ENCODE measurements at regions not wholly inside any gene's neighbourhood (a gene's known extent, or its start where the extent isn't known, plus 50 kb on each side); places are given as distances from the start of the nearest gene placed in this dataset.
A peak's percentile ranks its signal among the peaks of the same experiment; 100 is the strongest.
"Not testable (repeated sequence)": the region's sequence is repeated elsewhere in the genome, so short reads cannot be mapped to it uniquely, and the experiment has no call there.

DNA sequence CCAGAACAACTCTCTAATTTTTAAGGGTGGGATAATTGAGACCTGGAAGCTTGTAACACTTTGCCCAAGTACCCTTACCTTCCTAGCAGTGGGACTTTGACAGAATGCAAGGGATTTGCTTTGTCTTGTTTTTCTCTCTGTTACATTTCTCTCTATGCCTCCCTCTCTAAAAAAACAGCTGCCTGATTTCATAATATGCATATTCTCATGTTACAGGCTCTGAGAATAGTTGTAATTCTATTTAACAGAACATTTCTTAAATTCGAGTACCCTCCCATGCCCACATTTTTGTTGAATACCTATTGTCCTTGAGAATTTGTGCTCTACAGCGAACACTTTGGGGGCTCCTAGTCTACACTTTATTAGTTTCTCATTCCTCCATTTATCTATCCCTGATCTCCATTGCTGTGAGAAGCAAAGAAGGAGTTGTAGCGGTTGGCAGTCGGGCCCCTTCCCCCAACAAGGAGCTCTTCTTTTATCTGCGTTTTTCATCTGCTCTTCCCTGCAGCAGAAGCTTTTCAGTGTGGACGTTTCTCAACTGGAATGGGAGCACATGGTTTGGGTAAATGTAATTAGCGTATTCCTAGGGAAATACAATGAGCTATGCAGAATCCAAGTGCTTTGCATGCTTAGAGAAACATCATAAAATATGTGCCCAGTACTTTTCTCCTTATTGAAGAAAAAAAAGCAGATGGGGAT, 117.7 kb upstream of the CCDC90B start:
- DNase-seq: no peak

DNA sequence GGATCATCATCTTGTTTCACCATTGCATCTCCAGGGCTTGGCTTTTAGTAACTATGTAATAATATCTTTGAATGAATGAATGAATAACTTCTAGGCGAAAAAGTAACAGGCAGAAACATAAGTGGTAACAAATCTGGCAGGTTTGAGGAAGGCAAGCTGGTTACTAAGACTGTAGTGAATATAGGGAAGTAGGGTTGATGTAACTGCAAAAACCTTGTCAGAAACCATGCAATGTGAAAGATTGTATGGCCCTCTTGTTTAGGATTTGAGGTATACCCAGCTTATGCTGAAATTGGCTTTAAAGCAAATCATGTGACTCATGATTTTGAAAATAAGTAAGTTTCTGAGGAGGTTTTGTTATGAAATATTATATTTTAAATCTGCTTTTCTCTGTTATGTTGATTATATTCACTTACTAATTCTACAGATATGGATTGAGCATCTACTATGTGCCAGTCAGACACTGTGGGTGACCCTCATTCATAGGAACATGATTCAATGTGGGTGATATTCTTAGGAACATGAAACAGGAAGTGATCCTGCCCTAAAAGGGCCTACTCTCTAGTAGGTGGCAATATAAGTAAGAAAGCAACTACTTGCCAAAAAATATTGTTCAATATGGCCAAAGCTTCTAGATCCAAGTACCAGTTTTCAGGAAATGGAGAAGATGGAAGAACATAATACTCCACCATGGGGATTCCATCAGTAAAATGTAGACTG, 115.5 kb upstream of the CCDC90B start:
- no peak for DNase-seq

DNA sequence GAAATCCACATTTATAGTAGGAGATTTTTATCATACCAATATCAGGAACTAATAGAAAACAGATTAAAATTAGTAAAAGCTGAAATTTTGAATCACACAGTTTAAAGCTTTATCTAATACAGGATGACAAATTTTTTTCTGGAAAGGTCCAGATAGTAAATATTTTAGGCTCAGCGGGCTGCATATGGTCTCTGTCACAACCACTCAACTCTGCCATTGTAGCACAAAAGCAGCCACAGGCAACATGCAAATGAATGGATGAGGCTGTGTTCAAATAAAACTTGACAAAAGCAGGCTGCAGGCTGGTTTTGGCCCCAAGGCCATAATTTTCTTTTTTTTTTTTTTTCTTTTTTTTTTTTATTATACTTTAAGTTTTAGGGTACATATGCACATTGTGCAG, 108.2 kb upstream of the CCDC90B start:
- DNase-seq: no peak

DNA sequence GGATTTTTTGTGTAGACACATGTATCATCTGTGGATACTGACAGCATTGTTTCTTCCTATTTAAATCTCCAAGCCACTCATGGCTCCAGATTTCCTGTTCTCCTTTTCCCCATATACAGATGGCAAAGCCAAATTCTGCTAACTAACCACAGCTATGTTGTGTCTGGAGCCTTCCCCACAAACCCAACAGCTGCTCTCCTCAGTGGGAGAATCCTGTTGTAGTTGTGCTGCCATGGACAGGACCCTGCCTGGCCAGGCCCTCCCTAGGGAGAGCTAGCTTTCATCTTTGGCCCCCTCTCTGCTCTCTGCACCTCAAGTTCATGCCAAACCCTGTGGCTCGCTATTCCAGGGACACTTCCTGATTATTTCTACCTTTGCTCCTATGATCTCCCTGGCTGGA, 106.4 kb upstream of the CCDC90B start:
- no peak for DNase-seq

DNA sequence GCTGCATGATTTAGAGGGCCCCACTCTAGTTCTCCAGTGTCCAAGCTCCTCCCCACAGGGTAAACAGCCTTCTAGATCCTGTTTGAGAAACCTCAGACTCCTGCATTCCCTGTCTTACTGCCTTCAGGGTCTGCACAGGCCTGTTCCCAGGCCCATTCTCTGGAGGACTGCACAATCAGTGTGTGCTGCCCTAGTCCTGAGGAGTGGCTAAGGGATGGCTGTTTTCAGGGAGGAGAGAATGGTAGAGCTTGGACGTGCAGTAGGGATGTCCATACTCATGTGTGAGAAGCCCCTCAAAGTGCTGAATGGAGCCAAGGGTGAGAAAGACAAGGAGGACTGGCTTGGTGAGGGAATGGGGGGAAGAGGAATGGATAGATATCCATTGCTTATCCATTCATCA, 103.8 kb upstream of the CCDC90B start:
- DNase-seq: no peak

DNA sequence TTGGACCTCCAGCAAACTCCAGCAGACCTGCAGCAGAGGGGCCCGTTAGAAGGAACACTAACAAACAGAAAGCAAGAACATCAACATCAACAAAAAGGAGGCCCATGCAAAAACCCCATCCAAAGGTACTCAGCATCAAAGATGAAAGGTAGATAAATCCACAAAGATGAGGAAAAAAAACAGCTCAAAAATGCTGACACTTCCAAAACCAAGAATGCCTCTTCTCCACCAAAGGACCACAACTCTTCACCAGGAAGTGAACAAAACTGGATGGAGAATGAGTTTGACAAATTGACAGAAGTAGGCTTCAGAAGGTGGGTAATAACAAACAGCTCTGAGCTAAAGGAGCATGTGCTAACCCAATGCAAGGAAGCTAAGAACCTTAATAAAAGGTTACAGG, 97.7 kb upstream of the CCDC90B start:
- DNase-seq: not testable (repeated sequence)

DNA sequence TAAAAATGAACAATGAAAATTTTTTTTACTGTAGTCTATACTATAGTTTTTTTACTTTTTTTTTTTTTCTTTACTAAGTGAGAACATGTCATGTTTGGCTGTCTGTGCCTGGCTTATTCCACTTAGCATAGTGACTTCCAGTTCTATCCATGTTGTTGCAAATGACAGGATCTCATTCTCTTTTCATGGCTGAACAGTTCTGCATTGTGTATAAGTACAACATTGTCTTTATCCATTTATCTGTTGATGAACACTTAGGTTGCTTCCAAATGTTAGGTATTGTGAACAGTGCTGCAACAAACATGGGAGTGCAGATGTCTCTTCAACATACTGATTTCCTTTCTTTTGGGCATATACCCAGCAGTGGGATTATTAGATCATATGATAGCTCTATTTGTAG, 88.1 kb upstream of the CCDC90B start:
- no peak for DNase-seq

DNA sequence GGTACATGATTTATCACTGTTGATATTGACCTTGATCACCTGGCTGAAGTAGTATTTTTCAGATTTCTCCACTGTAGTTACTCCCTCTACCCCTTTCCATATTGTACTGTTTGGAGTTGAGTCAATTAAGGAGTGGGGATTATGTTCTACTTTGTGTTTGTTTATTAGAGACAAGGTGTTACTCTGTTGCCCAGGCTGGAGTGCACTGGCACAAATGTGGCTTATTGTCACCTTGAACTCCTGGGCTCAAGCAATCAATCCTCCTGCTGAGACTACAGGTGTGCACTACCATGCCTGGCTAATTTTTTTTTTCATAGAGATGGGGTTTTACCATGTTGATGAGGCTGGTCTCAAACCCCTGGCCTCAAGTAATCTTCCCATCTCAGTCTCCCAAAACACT, 85.3 kb upstream of the CCDC90B start:
- DNase-seq: no peak

DNA sequence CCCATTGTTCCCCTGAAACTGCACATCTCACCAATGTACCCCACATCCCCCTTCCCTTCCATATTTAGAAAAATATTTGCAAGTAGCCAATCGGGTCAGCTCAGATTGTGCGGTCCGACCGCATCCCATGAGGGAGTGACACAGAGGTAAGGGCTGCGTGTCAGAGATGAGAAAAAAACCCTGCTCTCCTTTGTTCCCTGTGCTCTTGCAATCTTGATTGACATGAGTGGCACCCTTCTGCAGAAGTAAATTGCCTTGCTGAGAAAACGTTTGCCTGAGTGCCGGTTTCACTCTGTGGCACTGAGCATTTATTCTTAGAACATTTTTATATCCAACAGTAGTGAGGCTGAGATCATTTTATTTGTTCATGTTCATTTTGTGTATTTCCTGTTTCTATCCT, 81.6 kb upstream of the CCDC90B start:
- no peak for DNase-seq

DNA sequence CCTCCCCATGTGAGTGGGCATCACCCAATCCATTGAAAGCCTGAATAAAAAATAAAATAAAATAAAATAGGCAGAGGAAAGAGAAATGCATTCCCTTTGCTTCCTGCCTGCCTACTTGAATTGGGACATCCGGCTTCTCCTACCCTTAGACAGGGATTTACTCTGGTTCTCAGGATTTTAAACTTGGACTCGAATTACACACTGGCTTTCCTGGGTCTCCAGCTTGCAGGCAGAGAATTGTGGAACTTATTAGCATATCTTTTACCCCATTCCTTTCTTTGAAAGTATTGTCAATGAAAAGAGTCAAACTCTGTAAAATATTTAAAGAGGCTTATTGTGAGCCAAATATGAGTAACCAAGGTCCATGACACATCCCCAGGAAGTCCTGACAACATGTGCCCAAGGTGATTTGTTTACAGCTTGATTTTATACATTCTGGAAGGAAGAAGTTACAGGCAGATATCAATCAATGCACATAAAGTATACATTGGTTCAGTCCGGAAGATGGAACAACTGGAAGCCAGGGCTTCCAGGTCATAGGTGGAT, 78.4 kb upstream of the CCDC90B start:
- DNase-seq: no peak

DNA sequence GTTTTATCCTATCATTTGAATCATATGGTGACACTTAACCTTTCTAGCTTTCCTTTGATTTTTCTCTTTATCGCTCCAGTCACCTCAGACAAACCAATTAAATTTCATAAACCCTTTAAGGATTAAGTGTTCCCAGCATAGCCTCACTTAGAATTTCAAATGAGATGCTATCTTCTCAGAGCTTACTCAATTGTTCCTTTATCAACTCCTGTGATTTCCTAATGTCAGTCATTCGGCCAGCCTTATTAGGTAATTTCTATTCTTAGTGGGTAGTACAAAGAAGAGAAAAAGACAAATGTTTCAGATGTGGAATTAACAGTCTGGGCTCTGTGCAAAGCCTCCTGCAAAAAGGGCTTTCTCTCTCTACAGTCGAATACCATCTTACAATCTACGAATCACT, 77.1 kb upstream of the CCDC90B start:
- DNase-seq: no peak

DNA sequence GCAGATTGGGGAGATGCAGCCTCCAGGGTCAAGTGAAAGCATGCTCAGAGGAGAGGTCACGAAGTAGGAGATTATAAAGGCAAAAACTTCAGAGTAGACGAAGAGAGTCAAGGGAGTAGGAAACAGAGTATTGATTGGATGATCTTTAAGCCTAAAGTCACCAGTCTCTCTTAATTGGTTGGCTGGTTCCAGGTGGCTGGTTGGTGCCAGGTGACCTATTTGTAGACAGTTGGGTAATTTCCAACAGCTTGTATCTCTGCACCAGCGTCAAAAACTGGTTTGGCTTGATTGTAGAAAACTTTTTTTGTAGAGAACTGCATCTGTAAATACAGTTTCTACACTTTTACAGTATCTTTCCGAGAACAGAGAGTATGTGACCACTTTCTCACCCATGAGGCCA, 75.7 kb upstream of the CCDC90B start:
- DNase-seq: no peak

DNA sequence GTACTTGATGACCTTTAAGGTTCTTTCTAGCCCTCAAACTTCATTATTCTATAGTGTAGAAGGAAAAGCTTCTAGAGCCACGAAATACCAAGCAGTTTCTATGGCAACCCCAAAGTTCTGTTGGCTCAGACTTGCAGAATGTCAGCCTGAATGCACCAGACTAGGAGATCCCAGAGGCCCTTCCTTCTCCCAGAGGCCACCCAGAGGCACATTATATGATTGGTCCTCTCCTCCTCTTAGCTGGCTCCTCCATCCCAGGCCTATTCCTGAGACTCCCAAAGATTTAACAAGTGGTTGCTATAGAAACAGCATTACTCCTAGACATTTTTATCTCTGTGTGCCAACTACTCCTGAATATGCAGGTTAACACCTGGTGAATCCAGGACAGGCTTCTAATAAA, 69.2 kb upstream of the CCDC90B start:
- no peak for DNase-seq

DNA sequence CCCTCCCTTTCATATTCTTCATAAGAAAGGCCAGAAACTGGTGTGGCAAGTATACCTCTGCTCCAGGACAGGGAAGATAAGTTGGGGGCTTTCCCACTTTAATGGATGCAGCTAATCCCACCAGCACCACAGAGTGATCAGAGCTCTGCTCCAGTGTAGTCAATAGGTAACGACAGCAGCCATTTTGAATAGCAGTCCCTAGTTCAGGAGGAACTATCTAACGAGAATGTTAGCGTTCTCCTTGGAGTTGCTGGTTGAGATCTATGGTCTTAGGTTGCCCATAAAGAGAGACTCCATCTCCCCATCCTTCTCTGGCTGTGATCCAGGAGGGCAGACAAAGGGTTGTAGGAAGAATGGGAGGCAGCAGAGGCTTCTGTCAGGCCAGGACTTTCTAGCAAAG, 64.0 kb upstream of the CCDC90B start:
- DNase-seq: no peak

DNA sequence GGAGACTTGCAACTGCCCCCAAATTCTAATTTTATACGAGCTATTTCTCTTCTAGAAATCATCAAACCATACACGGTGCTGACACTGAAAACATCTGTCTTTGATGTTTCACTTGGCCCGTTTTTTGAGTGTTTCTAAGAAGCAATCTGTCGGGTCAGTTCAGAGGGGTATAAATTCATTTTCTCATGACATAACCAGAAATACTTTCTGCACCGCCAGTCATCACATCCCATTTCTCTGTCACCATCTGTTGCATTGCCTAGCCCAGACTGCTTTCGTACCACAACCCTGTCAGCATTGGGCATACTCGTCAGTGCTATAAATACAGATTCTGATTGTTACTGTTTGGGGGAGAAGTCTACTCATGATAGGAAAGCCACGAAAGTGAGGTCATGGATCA, 63.1 kb upstream of the CCDC90B start:
- peak; percentile 1 for DNase-seq

DNA sequence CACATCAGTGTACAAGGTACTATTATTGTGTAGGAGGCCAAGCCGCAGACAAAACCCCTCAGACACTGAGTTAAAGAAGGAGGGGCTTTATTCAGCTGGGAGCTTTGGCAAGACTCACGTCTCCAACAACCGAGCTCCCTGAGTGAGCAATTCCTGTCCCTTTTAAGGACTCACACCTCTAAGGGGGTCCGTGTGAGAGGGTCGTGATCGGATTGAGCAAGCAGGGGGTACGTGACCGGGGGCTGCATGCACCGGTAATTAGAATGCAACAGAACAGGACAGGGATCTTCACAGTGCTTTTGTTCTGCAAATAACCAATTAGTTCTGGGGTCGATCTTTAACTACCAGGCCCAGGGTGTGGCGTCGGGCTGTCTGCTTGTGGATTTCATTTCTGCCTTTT, 60.5 kb upstream of the CCDC90B start:
- not testable (repeated sequence) for DNase-seq

DNA sequence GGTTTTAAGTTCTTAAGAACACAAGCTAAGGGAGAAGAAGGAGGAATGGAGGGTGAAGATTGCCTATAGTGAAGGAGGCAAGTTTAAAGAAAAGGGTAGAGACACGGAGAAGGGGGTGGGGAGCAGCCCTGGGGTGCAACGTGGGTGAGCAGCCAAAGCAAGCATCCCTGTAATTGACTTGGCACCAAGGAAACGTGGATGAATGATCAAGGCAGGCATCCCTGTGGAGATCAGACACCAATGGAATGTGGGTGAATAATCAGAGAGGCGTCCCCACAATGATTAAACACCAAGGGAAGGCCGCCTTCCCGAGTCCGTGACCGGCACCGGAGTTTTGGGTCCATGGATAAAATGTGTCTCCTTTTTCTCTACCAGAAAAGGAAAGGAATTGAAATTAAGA, 58.4 kb upstream of the CCDC90B start:
- DNase-seq: not testable (repeated sequence)

DNA sequence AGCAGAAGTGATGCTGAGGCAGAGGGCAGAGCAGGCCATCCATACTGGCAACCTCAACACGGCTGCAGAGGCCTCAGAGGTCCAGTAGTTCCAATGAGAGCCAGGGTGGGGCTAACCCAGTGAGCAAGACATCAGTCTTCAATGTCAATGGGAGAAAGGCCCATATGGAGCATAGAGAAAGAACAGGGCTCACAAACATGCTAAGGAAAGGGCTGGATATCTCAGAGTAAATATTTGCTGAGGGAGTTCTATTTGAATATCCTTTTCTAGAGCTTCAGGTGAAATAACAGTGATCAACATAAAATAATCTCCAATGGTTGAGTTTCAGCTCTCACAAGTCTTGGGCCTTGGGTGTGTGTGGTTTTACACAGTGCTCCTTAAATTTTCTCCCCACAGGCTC, 50.8 kb upstream of the CCDC90B start:
- no peak for DNase-seq
